H9 (cell line): ENCODE measurements at regions not wholly inside any gene's neighbourhood (a gene's known extent, or its start where the extent isn't known, plus 50 kb on each side); places are given as distances from the start of the nearest gene placed in this dataset.

Source experiments
- DNase-seq: peaks from one replicate; pipeline ENCODE4 v3.0.0-alpha.2; 2017
- H2AFZ ChIP-seq: one replicate; pipeline ENCODE4 v1.6.1; 2013; ENCODE audit warnings: mild to moderate bottlenecking, low read length, control low read depth, moderate library complexity
- H2AK5ac ChIP-seq: 2 replicates; pipeline ENCODE4 v1.6.1; 2013; ENCODE audit warnings: low read length, control low read depth, mixed read lengths; ENCODE audit not compliant: insufficient read length
- H2BK120ac ChIP-seq: one replicate; pipeline ENCODE4 v1.6.1; 2013; ENCODE audit warnings: low read depth, mild to moderate bottlenecking, low read length, control low read depth, inconsistent platforms; ENCODE audit not compliant: poor library complexity, severe bottlenecking
- H2BK12ac ChIP-seq: 2 replicates; pipeline ENCODE4 v1.6.1; 2013; ENCODE audit warnings: low read length, control low read depth, mixed read lengths, low read depth; ENCODE audit not compliant: insufficient read length
- H2BK15ac ChIP-seq: 2 replicates; pipeline ENCODE4 v1.6.1; 2013; ENCODE audit warnings: low read depth, low read length, control low read depth
- H2BK20ac ChIP-seq: one replicate; pipeline ENCODE4 v1.6.1; 2013; ENCODE audit warnings: low read depth, mild to moderate bottlenecking, low read length, control low read depth, inconsistent platforms; ENCODE audit not compliant: poor library complexity, severe bottlenecking
- H2BK5ac ChIP-seq: 2 replicates; pipeline ENCODE4 v1.6.1; 2013; ENCODE audit warnings: low read length, control low read depth, mixed read lengths; ENCODE audit not compliant: insufficient read length
- H3K14ac ChIP-seq: 2 replicates; pipeline ENCODE4 v1.6.1; 2013; ENCODE audit warnings: low read length, control low read depth; ENCODE audit not compliant: insufficient read depth
- H3K18ac ChIP-seq: 2 replicates; pipeline ENCODE4 v1.6.1; 2013; ENCODE audit warnings: low read depth, mild to moderate bottlenecking, mixed read lengths, low read length, control low read depth; ENCODE audit not compliant: insufficient read length
- H3K23ac ChIP-seq: 2 replicates; pipeline ENCODE4 v1.6.1; 2013; ENCODE audit warnings: low read length, control low read depth, mixed read lengths, low read depth; ENCODE audit not compliant: insufficient read length
- H3K23me2 ChIP-seq: 2 replicates; pipeline ENCODE4 v1.6.1; 2013; ENCODE audit warnings: low read depth, mild to moderate bottlenecking, mixed read lengths, low read length, control low read depth; ENCODE audit not compliant: insufficient read length, poor library complexity, severe bottlenecking
- H3K27ac ChIP-seq: 2 replicates; pipeline ENCODE4 v1.5.1; 2013; ENCODE audit warnings: low read length, control low read depth, mixed read lengths, low read depth; ENCODE audit not compliant: insufficient read length
- H3K27me3 ChIP-seq: 2 replicates; pipeline ENCODE4 v1.6.1; 2013; ENCODE audit warnings: low read length, control low read depth, inconsistent platforms; ENCODE audit not compliant: insufficient read depth
- H3K4ac ChIP-seq: 2 replicates; pipeline ENCODE4 v1.6.1; 2013; ENCODE audit warnings: low read depth, mild to moderate bottlenecking, control low read depth, inconsistent platforms, low read length, moderate library complexity
- H3K4me1 ChIP-seq: 2 replicates; pipeline ENCODE4 v1.6.1; 2013; ENCODE audit warnings: low read length, control low read depth, inconsistent platforms; ENCODE audit not compliant: insufficient read depth
- H3K4me2 ChIP-seq: 2 replicates; pipeline ENCODE4 v1.6.1; 2013; ENCODE audit warnings: low read length, control low read depth, mixed read lengths; ENCODE audit not compliant: insufficient read length, insufficient read depth
- H3K56ac ChIP-seq: 2 replicates; pipeline ENCODE4 v1.6.1; 2013; ENCODE audit warnings: low read depth, mild to moderate bottlenecking, mixed read lengths, low read length, control low read depth; ENCODE audit not compliant: insufficient read length
- H3K79me1 ChIP-seq: 2 replicates; pipeline ENCODE4 v1.6.1; 2013; ENCODE audit warnings: low read depth, mild to moderate bottlenecking, moderate library complexity, low read length, control low read depth, inconsistent platforms; ENCODE audit not compliant: insufficient read depth, poor library complexity, severe bottlenecking
- H3K79me2 ChIP-seq: 2 replicates; pipeline ENCODE4 v1.6.1; 2013; ENCODE audit warnings: low read length, control low read depth, inconsistent platforms; ENCODE audit not compliant: insufficient read depth
- H3K9ac ChIP-seq: 2 replicates; pipeline ENCODE4 v1.6.1; 2013; ENCODE audit warnings: low read length, control low read depth, mixed read lengths; ENCODE audit not compliant: insufficient read length; ENCODE audit errors: extremely low read depth
- H3K9me3 ChIP-seq: one replicate; pipeline ENCODE4 v1.6.1; 2013; ENCODE audit warnings: low read depth, low read length, inconsistent platforms; ENCODE audit not compliant: control insufficient read depth
- H3T11ph ChIP-seq: one replicate; pipeline ENCODE4 v1.6.1; 2013; ENCODE audit warnings: mild to moderate bottlenecking, low read length, control low read depth, inconsistent platforms
- H4K20me1 ChIP-seq: one replicate; pipeline ENCODE4 v1.6.1; 2013; ENCODE audit not compliant: control insufficient read depth, insufficient read length, insufficient read depth
- H4K5ac ChIP-seq: 2 replicates; pipeline ENCODE4 v1.6.1; 2013; ENCODE audit warnings: low read depth, mild to moderate bottlenecking, mixed read lengths, low read length, control low read depth; ENCODE audit not compliant: insufficient read length
- H4K8ac ChIP-seq: replicated peaks from 2 replicates; pipeline ENCODE4 v1.6.1; 2013; ENCODE audit warnings: low read length, control low read depth, mixed read lengths, low read depth; ENCODE audit not compliant: insufficient read length
- H4K91ac ChIP-seq: 2 replicates; pipeline ENCODE4 v1.6.1; 2013; ENCODE audit warnings: low read depth, mild to moderate bottlenecking, moderate library complexity, mixed read lengths, low read length, control low read depth; ENCODE audit not compliant: insufficient read length
- H3K27ac Mint-ChIP-seq, 3 experiments: 2 replicates in 2 of 3; 3 replicates in 1 of 3; pipeline ENCODE4 v1.8.0; 2020 to 2021; ENCODE audit warnings: mixed read lengths in 3 of 3, mild to moderate bottlenecking in 1 of 3, moderate library complexity in 1 of 3
- H3K27me3 Mint-ChIP-seq: 2 replicates; pipeline ENCODE4 v1.8.0; 2021; ENCODE audit warnings: low read depth, mild to moderate bottlenecking, moderate library complexity, mixed read lengths
- H3K36me3 Mint-ChIP-seq, 3 experiments: 2 replicates in 2 of 3; 3 replicates in 1 of 3; pipeline ENCODE4 v1.8.0; 2020 to 2021; ENCODE audit warnings: low read depth in 3 of 3, mixed read lengths in 3 of 3; ENCODE audit not compliant: insufficient read depth in 1 of 3
- H3K4me1 Mint-ChIP-seq, 2 experiments: 2 replicates each; pipeline ENCODE4 v1.8.0; 2020; ENCODE audit warnings: mixed read lengths in 2 of 2
- H3K4me3 Mint-ChIP-seq, 2 experiments: 2 replicates in 1 of 2; 3 replicates in 1 of 2; pipeline ENCODE4 v1.8.0; 2020 to 2021; ENCODE audit warnings: mild to moderate bottlenecking in 2 of 2, mixed read lengths in 2 of 2, moderate library complexity in 1 of 2
- H3K9me3 Mint-ChIP-seq, 2 experiments: 2 replicates in 1 of 2; 3 replicates in 1 of 2; pipeline ENCODE4 v1.8.0; 2020; ENCODE audit warnings: mild to moderate bottlenecking in 2 of 2, mixed read lengths in 2 of 2, moderate library complexity in 1 of 2
- WGBS: extraction: QIAGEN DNeasy Blood & Tissue Kit; methylation state at CpG from one replicate; pipeline ENCODE4 v1.1.7; 2013; ENCODE audit warnings: missing lambda C conversion rate, low lambda C conversion rate, mixed read lengths; ENCODE audit not compliant: insufficient read length; ENCODE audit errors: extremely low coverage; 5-methylcytosine and 5-hydroxymethylcytosine counted together
- TF ChIP-seq, protein P1 (sequence below): fragments of 200-600 bp; sonication (generic); conservative IDR thresholded peaks from 3 replicates; pipeline ENCODE4 v1.8.0; 2021; ENCODE audit warnings: antibody characterized with exemption, mild to moderate bottlenecking

- no peak overlapping the region for H2AFZ ChIP-seq
- H4K8ac ChIP-seq: no peak overlapping the region
- H3K4me1 ChIP-seq: no peaks in the 10 kb centered on the region; the same call in 1 of the 2 replicates
- no peak overlapping the region for H2BK15ac ChIP-seq
- H3K4me2 ChIP-seq: no peak overlapping the region
- no peaks in the 10 kb centered on the region; a peak in 1 of 5 replicates for H3K9me3 Mint-ChIP-seq
- DNase-seq: no peak
- no peak overlapping the region for H3K14ac ChIP-seq
- no peak overlapping the region for H3T11ph ChIP-seq
- H2AK5ac ChIP-seq: no peak overlapping the region
- H4K20me1 ChIP-seq: no peaks in the 10 kb centered on the region
- no peak overlapping the region for H3K4ac ChIP-seq
- no peaks in the 10 kb centered on the region for H3K79me1 ChIP-seq
- no peak overlapping the region for H4K91ac ChIP-seq
- peaks cover 4% of the 10 kb centered on the region in 2 experiments for H3K4me1 Mint-ChIP-seq
- H3K27me3 ChIP-seq: no peaks in the 10 kb centered on the region
- TF ChIP-seq, protein P1, sequence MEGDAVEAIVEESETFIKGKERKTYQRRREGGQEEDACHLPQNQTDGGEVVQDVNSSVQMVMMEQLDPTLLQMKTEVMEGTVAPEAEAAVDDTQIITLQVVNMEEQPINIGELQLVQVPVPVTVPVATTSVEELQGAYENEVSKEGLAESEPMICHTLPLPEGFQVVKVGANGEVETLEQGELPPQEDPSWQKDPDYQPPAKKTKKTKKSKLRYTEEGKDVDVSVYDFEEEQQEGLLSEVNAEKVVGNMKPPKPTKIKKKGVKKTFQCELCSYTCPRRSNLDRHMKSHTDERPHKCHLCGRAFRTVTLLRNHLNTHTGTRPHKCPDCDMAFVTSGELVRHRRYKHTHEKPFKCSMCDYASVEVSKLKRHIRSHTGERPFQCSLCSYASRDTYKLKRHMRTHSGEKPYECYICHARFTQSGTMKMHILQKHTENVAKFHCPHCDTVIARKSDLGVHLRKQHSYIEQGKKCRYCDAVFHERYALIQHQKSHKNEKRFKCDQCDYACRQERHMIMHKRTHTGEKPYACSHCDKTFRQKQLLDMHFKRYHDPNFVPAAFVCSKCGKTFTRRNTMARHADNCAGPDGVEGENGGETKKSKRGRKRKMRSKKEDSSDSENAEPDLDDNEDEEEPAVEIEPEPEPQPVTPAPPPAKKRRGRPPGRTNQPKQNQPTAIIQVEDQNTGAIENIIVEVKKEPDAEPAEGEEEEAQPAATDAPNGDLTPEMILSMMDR: no peak
- no peak overlapping the region for H4K5ac ChIP-seq
- no peak overlapping the region for H2BK20ac ChIP-seq
- no peak overlapping the region for H3K18ac ChIP-seq
- no peak overlapping the region for H3K27ac Mint-ChIP-seq
- no peak overlapping the region for H3K4me3 Mint-ChIP-seq
- H3K23ac ChIP-seq: no peak overlapping the region
- no peak overlapping the region for H3K56ac ChIP-seq
- H2BK5ac ChIP-seq: no peak overlapping the region
- no peaks in the 10 kb centered on the region for H3K79me2 ChIP-seq
- H3K9me3 ChIP-seq: no peaks in the 10 kb centered on the region
- H3K27ac ChIP-seq: no peak overlapping the region
- H3K36me3 Mint-ChIP-seq: no peaks in the 10 kb centered on the region; a peak in 1 of 7 replicates
- no peak overlapping the region for H3K9ac ChIP-seq
- no peaks in the 10 kb centered on the region; the same call in none of the 2 replicates for H3K27me3 Mint-ChIP-seq
- H2BK120ac ChIP-seq: no peak overlapping the region
- no CpG with 5 or more reads among the region's 1 CpG for WGBS
- H2BK12ac ChIP-seq: no peak overlapping the region
- no peaks in the 10 kb centered on the region for H3K23me2 ChIP-seq
Measured at GRCh38 chr5:175379867-175380266, 64.1 kb downstream of the DRD1 start.
